GM18870 (cell line): ENCODE measurements at regions not wholly inside any gene's neighbourhood (a gene's known extent, or its start where the extent isn't known, plus 50 kb on each side); places are given as distances from the start of the nearest gene placed in this dataset.

Source experiments
- ATAC-seq: cut with Tn5 transposase; IDR thresholded peaks from one replicate; pipeline ENCODE4 v1.9.1; 2021; ENCODE audit warnings: moderate library complexity; ENCODE audit not compliant: unreplicated experiment

- no peak for ATAC-seq
Measured at GRCh38 chr9:119432428-119432827, 63.2 kb upstream of the BRINP1 start.

- ATAC-seq = no peak
Measured at GRCh38 chr9:119429302-119429701, 60.1 kb upstream of the BRINP1 start.

- ATAC-seq = no peak
Measured at GRCh38 chr9:119420231-119420630, 51.0 kb upstream of the BRINP1 start.
